Lung (tissue), 11 donors: ENCODE measurements at regions not wholly inside any gene's neighbourhood (a gene's known extent, or its start where the extent isn't known, plus 50 kb on each side); places are given as distances from the start of the nearest gene placed in this dataset.

Experiments
- ATAC-seq: fragments of 200-7000 bp; cut with Tn5 transposase; one replicate; pipeline ENCODE4 v1.9.1; 2020; ENCODE audit warnings: moderate number of reproducible peaks; ENCODE audit not compliant: insufficient read depth, low FRiP score
- DNase-seq, 3 donors: peaks; one replicate each; pipeline ENCODE4 v3.0.0-alpha.2; 2013 to 2017
- H3K27ac ChIP-seq, 2 donors: one replicate each; pipeline ENCODE4 v1.5.1; 2013; ENCODE audit warnings: mild to moderate bottlenecking in 2 of 2, moderate library complexity in 2 of 2, control low read depth in 1 of 2, inconsistent platforms in 1 of 2, low read depth in 1 of 2, low read length in 1 of 2
- H3K27me3 ChIP-seq, 3 donors: one replicate each; pipeline ENCODE4 v1.5.1; 2013; ENCODE audit warnings: low read length in 2 of 3; ENCODE audit not compliant: control insufficient read depth in 3 of 3, insufficient read depth in 3 of 3
- H3K36me3 ChIP-seq, 4 donors: one replicate each; pipeline ENCODE4 v1.5.1; 2013; ENCODE audit warnings: low read length in 4 of 4, mild to moderate bottlenecking in 1 of 4, moderate library complexity in 1 of 4; ENCODE audit not compliant: control insufficient read depth in 4 of 4, insufficient read depth in 4 of 4
- H3K4me1 ChIP-seq, 5 donors: one replicate each; pipeline ENCODE4 v1.5.1; 2013; ENCODE audit warnings: low read length in 5 of 5, mild to moderate bottlenecking in 2 of 5, moderate library complexity in 1 of 5; ENCODE audit not compliant: control insufficient read depth in 5 of 5, insufficient read depth in 5 of 5
- H3K4me3 ChIP-seq: one replicate; pipeline ENCODE4 v1.5.1; 2013; ENCODE audit warnings: mild to moderate bottlenecking, control low read depth, moderate library complexity
- H3K9ac ChIP-seq, 2 donors: one replicate each; pipeline ENCODE4 v1.5.1; 2013; ENCODE audit warnings: low read length in 2 of 2, control low read depth in 1 of 2; ENCODE audit not compliant: insufficient read depth in 1 of 2
- H3K9me3 ChIP-seq, 4 donors: one replicate each; pipeline ENCODE4 v1.5.1; 2013; ENCODE audit warnings: low read length in 3 of 4, mild to moderate bottlenecking in 1 of 4, moderate library complexity in 1 of 4; ENCODE audit not compliant: control insufficient read depth in 4 of 4, insufficient read depth in 3 of 4
- WGBS, 2 donors: extraction: QIAGEN DNeasy Blood & Tissue Kit; methylation state at CpG; one replicate each; pipeline ENCODE4 v1.1.7; 2013; 5-methylcytosine and 5-hydroxymethylcytosine counted together
- TF ChIP-seq, protein P1 (sequence below): IDR thresholded peaks from 2 replicates; pipeline ENCODE4 v1.5.1; 2012; ENCODE audit warnings: mild to moderate bottlenecking; ENCODE audit errors: control extremely low read depth, extremely low read depth
- donor health status: control.
- donor health status: control.
- donor health status: Bipolar disorder and iron deficiency.
- donor health status: healthy.
- donor health status: DM: yes; HTN: yes; CAD: no.

DNA sequence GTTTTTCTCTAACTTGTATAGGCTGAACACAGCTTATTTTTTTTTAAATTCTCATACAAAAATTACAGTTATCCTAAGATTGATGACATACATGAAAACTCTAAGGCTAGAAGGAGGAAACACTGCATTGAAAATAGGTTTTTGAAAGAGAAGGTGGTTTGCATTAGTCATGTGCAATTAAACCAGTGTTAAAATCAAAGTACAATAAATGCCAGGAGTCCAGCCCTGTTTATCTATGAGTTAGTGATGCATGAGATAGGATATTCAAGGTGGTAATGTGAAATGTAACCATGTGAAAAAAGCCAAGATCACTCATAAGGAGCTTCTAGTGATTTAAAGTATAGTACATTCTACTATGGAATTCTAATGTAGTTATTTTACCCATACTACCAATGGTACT is 444.9 kb upstream of the CYLC2 start:
- H3K9me3 ChIP-seq = peaks cover 0 to 9% (median 4%) of the 10 kb centered on the region in 4 donors
- H3K36me3 ChIP-seq = no peaks in the 10 kb centered on the region
- no peak overlapping the region for H3K9ac ChIP-seq
- no peak overlapping the region for H3K27ac ChIP-seq
- TF ChIP-seq, protein P1, sequence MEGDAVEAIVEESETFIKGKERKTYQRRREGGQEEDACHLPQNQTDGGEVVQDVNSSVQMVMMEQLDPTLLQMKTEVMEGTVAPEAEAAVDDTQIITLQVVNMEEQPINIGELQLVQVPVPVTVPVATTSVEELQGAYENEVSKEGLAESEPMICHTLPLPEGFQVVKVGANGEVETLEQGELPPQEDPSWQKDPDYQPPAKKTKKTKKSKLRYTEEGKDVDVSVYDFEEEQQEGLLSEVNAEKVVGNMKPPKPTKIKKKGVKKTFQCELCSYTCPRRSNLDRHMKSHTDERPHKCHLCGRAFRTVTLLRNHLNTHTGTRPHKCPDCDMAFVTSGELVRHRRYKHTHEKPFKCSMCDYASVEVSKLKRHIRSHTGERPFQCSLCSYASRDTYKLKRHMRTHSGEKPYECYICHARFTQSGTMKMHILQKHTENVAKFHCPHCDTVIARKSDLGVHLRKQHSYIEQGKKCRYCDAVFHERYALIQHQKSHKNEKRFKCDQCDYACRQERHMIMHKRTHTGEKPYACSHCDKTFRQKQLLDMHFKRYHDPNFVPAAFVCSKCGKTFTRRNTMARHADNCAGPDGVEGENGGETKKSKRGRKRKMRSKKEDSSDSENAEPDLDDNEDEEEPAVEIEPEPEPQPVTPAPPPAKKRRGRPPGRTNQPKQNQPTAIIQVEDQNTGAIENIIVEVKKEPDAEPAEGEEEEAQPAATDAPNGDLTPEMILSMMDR = no peak
- no peaks in the 10 kb centered on the region for H3K27me3 ChIP-seq
- H3K4me1 ChIP-seq = no peaks in the 10 kb centered on the region
- DNase-seq (no peak), ATAC-seq (no peak)
- no peak overlapping the region for H3K4me3 ChIP-seq

DNA sequence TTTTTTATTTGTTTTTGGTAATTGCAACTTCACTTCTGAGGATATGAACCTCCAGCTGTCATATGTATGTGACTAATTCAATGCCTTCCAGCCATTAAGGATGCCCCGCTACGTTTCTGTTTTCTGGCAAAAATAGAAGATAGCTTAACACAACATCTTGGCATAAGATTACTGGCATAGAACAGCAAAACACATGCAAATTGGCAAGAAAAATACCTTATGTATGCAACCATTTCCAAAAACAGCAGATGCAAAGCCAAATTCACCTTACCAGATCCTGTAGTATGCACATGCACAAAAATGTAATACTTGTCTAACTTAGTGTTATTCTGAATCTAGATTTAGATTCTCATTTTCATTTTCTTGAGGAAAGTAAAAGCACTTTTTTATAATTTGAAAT is 461.1 kb upstream of the CYLC2 start:
- TF ChIP-seq, protein P1 = no peak
- Histone ChIP-seq H3K9me3 (no peaks in the 10 kb centered on the region), H3K36me3 (no peaks in the 10 kb centered on the region), H3K9ac (no peak overlapping the region), H3K27me3 (no peaks in the 10 kb centered on the region), H3K27ac (no peak overlapping the region), H3K4me1 (no peaks in the 10 kb centered on the region), H3K4me3 (no peak overlapping the region)
- DNase-seq (no peak), ATAC-seq (no peak)
- 85 to 86% methylated on average over 2 of the region's 2 CpGs for WGBS, 2 donors

DNA sequence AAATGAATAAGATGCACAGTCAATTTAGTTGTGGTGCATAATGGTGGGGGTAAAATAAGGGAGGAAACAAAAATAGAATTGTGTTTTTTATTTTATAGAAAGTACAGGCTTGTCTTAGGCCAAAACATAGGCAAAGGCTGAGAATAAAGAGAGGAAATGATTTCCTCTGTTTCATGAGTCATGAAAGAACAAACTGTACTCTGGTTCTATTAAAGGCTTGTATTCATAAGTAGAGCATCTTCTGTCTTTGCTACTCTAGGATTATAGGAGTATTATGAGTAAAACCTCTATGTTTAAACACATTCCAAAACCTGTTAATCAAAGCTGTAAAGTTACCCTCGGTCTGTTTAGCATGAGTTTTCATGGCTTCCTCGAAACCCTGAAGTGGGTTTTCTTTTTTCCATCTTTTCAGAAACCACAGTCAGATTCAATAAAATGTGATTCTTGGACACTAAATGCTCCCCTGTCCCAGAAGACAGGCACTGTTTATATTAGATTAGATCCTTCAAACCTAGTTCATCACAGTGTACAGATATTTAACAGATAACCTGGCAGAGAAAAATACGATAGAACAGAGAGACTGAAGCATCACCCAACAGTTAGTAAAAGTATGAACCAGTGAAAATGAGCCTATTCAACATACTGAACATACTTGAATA is 473.9 kb upstream of the CYLC2 start:
- no peak overlapping the region for H3K4me3 ChIP-seq

More for the DNA sequence above, 473.9 kb upstream of the CYLC2 start:
- no peak for ATAC-seq
- H3K27me3 ChIP-seq = no peaks in the 10 kb centered on the region
- DNase-seq = no peak
- peaks cover 0 to 4% (median 0%) of the 10 kb centered on the region in 4 donors for H3K9me3 ChIP-seq
- WGBS, 2 donors = 73 to 78% methylated on average over 3 of the region's 3 CpGs
- H3K27ac ChIP-seq = no peak overlapping the region
- TF ChIP-seq, protein P1 = no peak
- H3K36me3 ChIP-seq = no peaks in the 10 kb centered on the region
- H3K9ac ChIP-seq = no peak overlapping the region
- peaks cover 0 to 4% (median 0%) of the 10 kb centered on the region in 5 donors for H3K4me1 ChIP-seq
